Hepatic stellate cell (primary cell): ENCODE measurements at regions not wholly inside any gene's neighbourhood (a gene's known extent, or its start where the extent isn't known, plus 50 kb on each side); places are given as distances from the start of the nearest gene placed in this dataset.

ENCODE experiments used
- DNase-seq: peaks from one replicate; pipeline ENCODE4 v3.0.0; 2011; ENCODE audit warnings: low spot score

DNA sequence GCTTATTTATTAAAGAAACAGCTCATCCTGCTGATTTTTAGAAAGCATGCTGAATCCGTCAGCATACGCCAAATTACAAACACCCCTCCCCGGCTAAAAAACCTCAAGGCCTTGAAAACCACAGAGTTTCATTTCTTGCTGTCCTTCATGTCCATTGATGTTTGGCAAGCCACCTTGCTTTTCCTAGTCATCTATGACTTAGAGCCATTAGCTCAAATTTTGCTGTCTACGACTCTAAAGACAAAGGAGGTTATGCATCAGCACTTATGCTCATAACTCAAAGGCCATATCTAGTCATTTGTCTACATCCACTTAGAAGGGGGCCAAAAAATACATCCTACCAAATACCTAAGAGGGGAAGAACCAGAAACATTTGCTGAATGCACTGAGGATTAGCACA lies 925.1 kb downstream of the PCDH7 start:
- DNase-seq: no peak

- DNase-seq: no peak
Measured at GRCh38 chr4:31647786-31648185, 927.6 kb downstream of the PCDH7 start.

DNA sequence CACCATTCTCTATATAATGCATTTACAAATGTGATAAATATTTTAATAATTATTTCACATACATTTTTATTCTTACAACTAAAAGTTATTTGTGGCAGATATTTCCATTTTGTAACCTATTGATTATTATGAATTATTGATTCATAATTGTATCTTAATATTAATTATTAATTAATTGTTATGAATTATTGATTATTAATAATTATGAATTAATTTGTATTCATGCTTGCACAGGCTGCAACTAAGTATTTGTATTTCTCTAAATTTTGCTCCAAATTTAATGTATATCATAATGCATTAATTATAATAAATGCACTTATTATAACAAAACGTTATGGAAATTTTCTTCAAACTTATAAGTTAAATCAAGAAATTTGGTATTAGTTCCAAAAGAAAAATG lies 929.7 kb downstream of the PCDH7 start:
- DNase-seq: no peak

DNA sequence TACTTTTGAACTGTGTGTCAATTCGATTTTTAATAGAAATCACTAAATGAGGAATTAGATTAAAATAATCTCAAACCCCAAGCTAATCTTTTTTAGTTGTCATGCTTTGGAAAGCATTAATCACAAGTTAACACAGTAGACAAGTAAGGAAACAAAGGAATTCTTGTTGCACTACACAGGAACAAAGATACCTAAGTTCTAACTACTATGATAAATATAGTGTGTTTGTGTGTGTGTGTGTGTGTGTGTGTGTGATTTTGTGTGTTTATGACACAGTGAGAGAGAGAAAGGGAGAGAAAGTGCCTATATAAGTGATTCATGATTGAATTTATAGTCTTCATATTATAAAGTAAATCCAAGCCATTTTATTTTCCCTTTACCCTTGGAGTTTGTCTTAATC lies 931.4 kb downstream of the PCDH7 start:
- DNase-seq: no peak

DNA sequence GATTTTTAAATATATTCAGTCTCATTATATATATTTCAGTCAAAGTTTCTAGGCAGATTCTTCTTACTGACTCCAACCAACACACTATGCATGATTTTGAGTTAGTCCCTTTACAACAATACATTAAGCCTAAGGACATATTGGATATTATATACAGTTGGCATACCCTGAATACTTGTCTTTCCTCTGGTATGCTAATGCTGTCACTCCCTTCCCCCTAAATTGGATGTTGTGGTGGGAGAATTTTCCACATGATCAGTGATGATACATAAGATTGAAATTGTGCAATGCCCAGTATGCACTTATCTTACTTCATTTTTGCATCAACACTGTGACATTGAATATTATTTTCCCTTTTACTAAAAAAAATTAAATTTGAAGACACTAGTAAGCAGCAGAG lies 935.2 kb downstream of the PCDH7 start:
- no peak for DNase-seq

- no peak for DNase-seq
Measured at GRCh38 chr4:31657859-31658570, 937.8 kb downstream of the PCDH7 start.

- DNase-seq: no peak
Measured at GRCh38 chr4:31660916-31661315, 940.7 kb downstream of the PCDH7 start.

DNA sequence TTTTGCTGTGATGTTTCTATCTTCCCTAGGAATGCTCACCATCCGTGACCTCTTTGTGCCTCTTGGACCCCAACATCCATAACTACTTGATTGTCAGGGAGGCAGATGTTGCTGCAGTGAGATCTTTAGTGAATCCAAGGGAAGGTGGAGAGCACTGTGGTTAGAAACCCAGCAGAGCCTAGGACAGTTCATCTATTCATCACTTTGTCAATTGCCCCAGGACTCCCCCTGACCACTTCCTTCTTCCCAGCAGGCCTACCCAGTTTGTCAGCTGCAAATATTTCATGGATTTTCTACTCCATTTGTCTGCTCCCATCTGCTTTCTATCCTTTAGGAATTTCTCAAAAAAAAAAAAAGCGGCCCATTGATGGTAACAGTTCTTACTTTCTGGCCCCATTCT lies 942.8 kb downstream of the PCDH7 start:
- DNase-seq: no peak

DNA sequence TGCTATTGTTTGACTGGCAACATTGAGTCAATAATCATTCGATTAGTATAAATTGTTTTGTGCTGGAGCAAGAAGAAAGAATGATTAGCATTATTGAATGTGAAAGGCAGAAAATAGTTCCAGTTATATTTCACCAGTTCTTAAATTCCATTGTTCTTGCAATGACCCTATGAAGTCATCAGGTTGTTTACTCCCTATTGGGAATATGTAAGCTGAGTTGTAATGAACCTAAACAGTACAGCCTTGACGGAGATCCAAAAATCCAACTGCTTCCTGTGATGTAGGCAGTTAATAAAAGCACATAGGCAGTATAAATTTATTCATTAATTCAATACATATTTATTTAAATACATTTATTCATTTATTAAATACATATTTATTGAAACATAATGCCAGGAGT lies 947.5 kb downstream of the PCDH7 start:
- no peak for DNase-seq

GRCh38 chr4:31674313-31674947 lies 954.3 kb downstream of the PCDH7 start:
- DNase-seq: no peak

GRCh38 chr4:31678356-31678755 lies 958.2 kb downstream of the PCDH7 start:
- no peak for DNase-seq

DNA sequence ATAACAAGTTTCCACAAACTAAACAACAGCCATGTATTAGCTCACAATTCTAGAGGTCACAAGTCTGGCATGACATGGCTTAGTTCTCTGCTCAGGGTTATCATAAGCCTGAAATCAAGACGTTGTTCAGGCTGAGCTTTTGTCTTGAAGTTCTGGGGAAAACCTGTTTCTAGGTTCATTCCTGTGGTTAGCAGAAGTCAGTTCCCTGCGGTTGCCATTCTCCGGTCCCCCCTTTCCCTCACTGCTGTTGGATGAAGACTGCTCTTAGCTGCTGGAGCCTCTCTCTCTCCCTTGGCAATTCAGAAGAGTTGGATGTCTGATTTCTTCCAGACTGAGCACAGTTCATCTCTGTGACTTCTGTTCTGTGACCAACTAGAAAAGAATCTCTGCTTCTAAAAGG lies 962.6 kb downstream of the PCDH7 start:
- DNase-seq: no peak

DNA sequence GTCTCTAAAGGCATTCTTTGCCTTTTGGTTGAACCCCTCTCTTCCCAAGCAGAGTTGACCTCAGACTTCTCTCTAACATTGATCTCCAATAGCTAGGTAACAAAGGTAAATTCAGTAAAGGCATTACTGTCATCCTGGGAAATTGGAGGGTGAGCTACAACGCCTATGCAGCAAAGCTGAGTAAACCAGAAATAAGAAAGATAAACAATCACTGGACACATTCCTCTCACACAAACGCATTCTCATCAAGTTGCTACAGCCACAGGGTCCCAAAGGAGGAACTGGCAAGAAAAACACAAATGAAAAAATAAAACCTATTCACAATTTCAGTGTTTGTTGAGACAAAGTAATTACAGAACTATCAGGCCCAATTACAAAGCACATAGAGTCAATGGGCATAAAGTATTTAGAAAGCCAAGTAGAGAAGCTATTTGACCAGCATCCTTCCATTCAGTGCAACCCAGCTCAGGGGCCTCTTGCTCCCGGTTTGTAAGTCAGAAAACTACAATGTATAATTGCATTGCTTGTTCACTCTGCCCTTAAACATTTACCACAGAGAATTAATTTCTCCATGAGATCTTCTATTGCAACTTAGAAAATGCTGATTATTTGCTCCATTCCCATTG lies 967.7 kb downstream of the PCDH7 start:
- DNase-seq: no peak

GRCh38 chr4:31692399-31692940 lies 972.3 kb downstream of the PCDH7 start:
- DNase-seq: no peak

DNA sequence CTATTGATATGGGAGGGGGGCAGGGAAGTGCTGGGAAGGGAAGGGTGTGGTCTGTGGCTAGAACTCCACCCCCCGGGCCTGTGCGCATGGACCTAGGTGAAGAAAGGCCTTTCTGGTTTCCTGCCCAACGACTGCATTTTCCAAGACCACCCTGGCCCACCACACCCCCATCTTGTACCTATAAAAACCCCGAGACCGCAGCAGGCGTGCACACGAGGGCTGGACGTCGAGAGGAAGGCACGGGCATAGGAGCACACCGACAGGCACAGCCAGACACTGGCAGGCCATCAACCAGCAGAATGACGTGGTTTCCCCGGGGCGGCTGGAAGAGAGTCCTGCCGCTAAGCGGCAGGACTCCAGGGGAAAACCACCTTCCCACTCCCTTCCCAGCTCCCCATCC lies 981.1 kb downstream of the PCDH7 start:
- DNase-seq: no peak

DNA sequence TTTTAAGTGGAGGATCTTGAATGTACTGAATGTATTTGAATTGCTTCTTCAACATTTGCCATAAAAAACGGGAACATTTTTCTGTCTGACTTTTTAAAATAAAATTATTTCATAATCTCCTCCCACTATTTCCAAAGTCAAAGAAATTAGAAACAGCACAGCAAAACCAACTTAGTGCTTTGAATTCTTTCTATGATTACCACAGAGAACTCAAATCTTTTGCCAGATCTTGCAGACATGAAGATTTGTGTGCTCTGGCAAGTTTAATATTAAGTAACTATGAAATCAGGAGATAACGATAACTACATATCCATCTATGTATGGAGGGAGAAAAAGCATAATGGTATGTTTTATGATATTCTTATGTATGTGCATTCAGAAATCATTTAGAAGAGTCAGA lies 982.2 kb downstream of the PCDH7 start:
- no peak for DNase-seq

DNA sequence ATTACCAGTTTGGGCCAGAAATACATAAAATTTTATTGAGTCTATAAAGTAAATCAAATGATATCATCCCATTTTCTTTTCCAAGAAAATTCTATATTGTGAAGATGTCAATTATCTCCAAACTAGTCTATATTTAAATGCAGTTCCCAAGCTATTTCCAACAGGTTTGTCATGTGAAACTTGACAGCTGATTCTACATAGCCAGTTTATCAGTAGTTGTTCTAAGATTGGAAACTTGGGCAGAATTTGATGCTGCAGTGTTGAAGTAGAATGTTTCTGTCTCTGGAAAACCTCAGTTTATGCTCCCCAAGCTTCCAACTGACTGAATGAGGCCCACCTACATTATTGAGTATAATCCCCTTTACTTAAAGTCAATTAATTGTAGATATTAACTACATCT lies 994.1 kb downstream of the PCDH7 start:
- DNase-seq: no peak

- no peak for DNase-seq
Measured at GRCh38 chr4:31715302-31715701, 995.1 kb downstream of the PCDH7 start.

DNA sequence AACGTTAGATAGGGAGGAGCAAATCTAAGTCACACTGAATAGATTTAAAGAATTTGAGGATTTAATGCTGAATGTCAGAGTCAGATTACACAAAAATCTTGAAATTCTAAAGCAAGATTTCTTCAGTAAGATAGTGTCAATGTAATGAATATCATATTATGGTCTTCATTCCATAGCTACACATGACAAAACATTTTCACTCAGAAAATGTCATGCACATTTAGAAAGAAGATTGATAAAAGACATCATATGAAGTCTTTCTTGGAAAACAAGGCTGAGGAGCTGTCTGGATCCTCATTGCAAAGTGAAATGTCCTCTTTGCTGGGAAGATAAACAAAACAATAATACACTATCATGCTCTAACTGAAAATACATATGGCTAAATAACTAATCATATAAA lies 1006.9 kb downstream of the PCDH7 start:
- DNase-seq: no peak

DNA sequence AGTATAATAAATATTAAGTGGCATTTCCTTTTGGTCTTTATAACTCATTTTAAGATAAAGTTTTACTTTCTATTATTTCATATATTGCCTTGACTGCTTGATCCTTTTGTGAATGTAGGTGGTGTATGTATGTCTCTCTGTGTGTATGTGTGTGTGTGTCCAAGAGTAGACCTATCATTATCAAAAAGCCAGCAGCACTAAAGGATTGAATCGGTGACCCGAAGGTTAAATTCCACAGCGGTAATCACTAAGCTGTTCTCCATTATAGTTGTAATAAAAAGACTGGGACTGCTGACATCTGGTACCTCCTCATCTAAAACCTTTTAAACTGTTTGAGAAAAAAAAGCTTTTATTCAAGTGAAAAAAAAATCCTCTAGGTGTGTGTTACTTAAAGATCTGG lies 1014.8 kb downstream of the PCDH7 start:
- DNase-seq: no peak

DNA sequence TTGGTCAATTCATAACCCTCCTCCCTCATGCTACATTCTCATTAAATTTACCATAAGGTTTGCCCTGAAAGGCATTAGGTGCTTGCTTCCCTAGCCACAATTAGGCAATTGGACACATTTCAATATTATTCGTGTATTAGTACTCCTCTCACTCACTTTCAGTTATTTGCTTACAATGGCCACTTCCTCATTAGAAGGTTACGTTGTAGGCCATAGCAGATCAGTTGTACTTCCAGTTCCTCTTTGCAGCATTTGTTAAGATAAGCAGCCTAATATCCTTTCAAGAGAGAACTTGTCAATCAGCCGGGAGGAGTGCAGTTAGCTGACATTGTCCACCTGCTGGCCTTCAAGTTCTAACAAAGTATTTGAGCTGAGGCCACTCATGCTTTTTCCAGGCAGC lies 1017.2 kb downstream of the PCDH7 start:
- DNase-seq: no peak

DNA sequence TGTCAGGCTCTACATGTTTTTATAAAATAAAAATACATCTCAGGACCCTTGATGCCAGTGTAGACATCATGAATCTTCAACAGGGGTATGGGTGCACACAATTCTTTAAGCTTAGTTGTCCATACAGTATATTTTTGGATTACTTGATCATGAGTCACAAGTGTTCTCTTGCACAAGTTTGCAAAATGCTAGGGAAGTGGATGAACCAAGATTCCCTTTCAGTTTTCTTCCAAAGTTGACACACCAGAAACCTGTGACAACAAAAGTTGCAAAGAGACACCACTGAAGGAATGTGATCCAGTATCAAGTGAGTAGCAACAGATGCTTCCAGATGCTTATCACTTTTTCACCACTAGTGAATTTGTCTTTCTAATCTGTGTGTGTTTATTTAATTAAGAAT lies 1021.2 kb downstream of the PCDH7 start:
- no peak for DNase-seq

DNA sequence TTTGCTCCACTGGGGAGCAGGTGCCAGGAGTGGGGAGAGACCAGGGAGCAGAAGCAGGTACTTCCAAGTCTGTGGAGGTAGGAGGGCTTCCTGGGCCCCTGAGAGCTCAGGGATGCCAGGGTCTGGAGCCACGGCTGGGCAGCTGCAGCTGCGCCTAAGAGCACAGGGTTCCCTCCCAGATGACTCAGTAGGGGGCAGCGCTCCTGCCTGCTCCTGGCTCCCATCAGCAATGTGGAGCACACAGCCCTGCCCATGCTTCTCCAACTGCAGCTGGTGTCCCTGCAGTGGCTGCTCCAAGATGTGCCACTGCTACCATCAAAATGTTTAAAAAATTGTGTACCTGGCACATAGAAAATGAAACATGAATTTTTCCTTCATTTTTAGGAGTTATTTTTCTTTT lies 1028.2 kb downstream of the PCDH7 start:
- DNase-seq: no peak
